ENCODE measurements at regions not wholly inside any gene's neighbourhood (a gene's known extent, or its start where the extent isn't known, plus 50 kb on each side); places are given as distances from the start of the nearest gene placed in this dataset.
"Not testable (repeated sequence)": the region's sequence is repeated elsewhere in the genome, so short reads cannot be mapped to it uniquely, and the experiment has no call there.

GRCh38 chr7:145123502-145123901 lies 287.6 kb upstream of the TPK1 start:
- no peak for DNase-seq (ENCODE audit: low read depth, low spot score)
- in situ Hi-C loops (cut with HindIII; ENCODE audit: low sequenced_read_pairs), result no loop called here
- no peak overlapping the region for H3K4me3 ChIP-seq (ENCODE audit: low read depth, low read length)
- TF ChIP-seq CTCF (IDR thresholded peaks at IDR 0.05; ENCODE audit: low read depth, low read length), result no peak

- in situ Hi-C loops (cut with HindIII; ENCODE audit: low sequenced_read_pairs), result no loop called here
- H3K4me3 ChIP-seq (ENCODE audit: low read depth, low read length), result no peak overlapping the region
- DNase-seq (ENCODE audit: low read depth, low spot score), result no peak
- no peak for TF ChIP-seq CTCF (IDR thresholded peaks at IDR 0.05; ENCODE audit: low read depth, low read length)
Observed at GRCh38 chr7:145106001-145106400, 270.1 kb upstream of the TPK1 start.

GRCh38 chr7:145105561-145105960 lies 269.7 kb upstream of the TPK1 start:
- TF ChIP-seq CTCF (IDR thresholded peaks at IDR 0.05; ENCODE audit: low read depth, low read length), result no peak
- in situ Hi-C loops (cut with HindIII; ENCODE audit: low sequenced_read_pairs), result no loop called here
- H3K4me3 ChIP-seq (ENCODE audit: low read depth, low read length), result no peak overlapping the region
- DNase-seq (ENCODE audit: low read depth, low spot score), result no peak

- in situ Hi-C loops (cut with HindIII; ENCODE audit: low sequenced_read_pairs), result no loop called here
- H3K4me3 ChIP-seq (ENCODE audit: low read depth, low read length), result no peak overlapping the region
- TF ChIP-seq CTCF (IDR thresholded peaks at IDR 0.05; ENCODE audit: low read depth, low read length), result no peak
- no peak for DNase-seq (ENCODE audit: low read depth, low spot score)
Observed at GRCh38 chr7:145104400-145104799, 268.5 kb upstream of the TPK1 start.

- DNase-seq (ENCODE audit: low read depth, low spot score); H3K4me3 ChIP-seq (ENCODE audit: low read depth, low read length); in situ Hi-C loops (cut with HindIII; ENCODE audit: low sequenced_read_pairs): not testable (repeated sequence)
Observed at GRCh38 chr7:145102199-145102598, 266.3 kb upstream of the TPK1 start.

GRCh38 chr7:145092766-145093165 lies 256.9 kb upstream of the TPK1 start:
- H3K4me3 ChIP-seq (ENCODE audit: low read depth, low read length), result no peak overlapping the region
- in situ Hi-C loops (cut with HindIII; ENCODE audit: low sequenced_read_pairs), result no loop called here
- DNase-seq (ENCODE audit: low read depth, low spot score), result no peak
- TF ChIP-seq CTCF (IDR thresholded peaks at IDR 0.05; ENCODE audit: low read depth, low read length), result no peak

- no peak overlapping the region for H3K4me3 ChIP-seq (ENCODE audit: low read depth, low read length)
- TF ChIP-seq CTCF (IDR thresholded peaks at IDR 0.05; ENCODE audit: low read depth, low read length), result no peak
- DNase-seq (ENCODE audit: low read depth, low spot score), result no peak
- in situ Hi-C loops (cut with HindIII; ENCODE audit: low sequenced_read_pairs), result no loop called here
Observed at GRCh38 chr7:145088111-145088745, 252.4 kb upstream of the TPK1 start.
